A673 (cell line): ENCODE measurements at regions not wholly inside any gene's neighbourhood (a gene's known extent, or its start where the extent isn't known, plus 50 kb on each side); places are given as distances from the start of the nearest gene placed in this dataset.

Experiments used
- BruUV-seq: library from RNA; stranded (reverse); fragments of 400-500 nt; replicated peaks from 2 replicates; lab custom pipeline; 2021; lab: Mats Ljungman, UMichigan
- CTCF ChIA-PET: fragments of 300-600 bp; sonication (Branson Sonifier 250); formaldehyde crosslinking; loops from one replicate; lab custom pipeline; 2022; ENCODE audit warnings: antibody characterized with exemption; lab: Charles Lee
- POLR2A ChIA-PET: fragments of 300-600 bp; sonication (Branson Sonifier 250); formaldehyde crosslinking; loops from one replicate; lab custom pipeline; 2022; ENCODE audit warnings: antibody characterized with exemption; ENCODE audit not compliant: low non-redundant PET; lab: Charles Lee
- DNase-seq: peaks from one replicate; pipeline ENCODE4 v3.0.0-alpha.2; 2015; ENCODE audit warnings: low spot score
- H3K27ac ChIP-seq: fragments of 200-600 bp; sonication (generic); 2 replicates; pipeline ENCODE4 v1.5.1; 2016; ENCODE audit warnings: mixed run types, low read depth, mild to moderate bottlenecking, mixed read lengths, antibody characterized with exemption, low read length; ENCODE audit not compliant: poor library complexity, severe bottlenecking
- H3K27me3 ChIP-seq: fragments of 200-600 bp; sonication (generic); replicated peaks from 2 replicates; pipeline ENCODE4 v1.6.1; 2017; ENCODE audit warnings: mixed run types, low read depth, mild to moderate bottlenecking, mixed read lengths, antibody characterized with exemption, low read length; ENCODE audit not compliant: insufficient read depth, poor library complexity
- H3K36me3 ChIP-seq: fragments of 200-600 bp; sonication (generic); 2 replicates; pipeline ENCODE4 v1.6.1; 2016; ENCODE audit warnings: mixed run types, mild to moderate bottlenecking, mixed read lengths, antibody characterized with exemption, low read length; ENCODE audit not compliant: insufficient read depth, poor library complexity, severe bottlenecking
- H3K4me1 ChIP-seq: fragments of 200-600 bp; sonication (generic); 2 replicates; pipeline ENCODE4 v1.6.1; 2017; ENCODE audit warnings: mixed run types, mild to moderate bottlenecking, mixed read lengths, antibody characterized with exemption, low read length; ENCODE audit not compliant: insufficient read depth, poor library complexity, severe bottlenecking
- H3K4me3 ChIP-seq: fragments of 200-600 bp; sonication (generic); 2 replicates; pipeline ENCODE4 v1.5.1; 2016; ENCODE audit warnings: low read depth, mixed run types, mild to moderate bottlenecking, mixed read lengths, low read length; ENCODE audit not compliant: poor library complexity, severe bottlenecking
- H3K9me3 ChIP-seq: fragments of 200-600 bp; sonication (generic); 2 replicates; pipeline ENCODE4 v1.6.1; 2016; ENCODE audit warnings: mixed run types, low read depth, mild to moderate bottlenecking, mixed read lengths, antibody characterized with exemption, low read length; ENCODE audit not compliant: poor library complexity, severe bottlenecking
- EZH2 ChIP-seq: fragments of 200-600 bp; sonication (generic); IDR thresholded peaks from 2 replicates; pipeline ENCODE4 v1.6.1; 2017; ENCODE audit warnings: borderline replicate concordance, low read depth, mild to moderate bottlenecking, mixed read lengths, antibody characterized with exemption, low read length; ENCODE audit not compliant: poor library complexity, severe bottlenecking
- intact Hi-C: fragments of 100-400 bp; cut with micrococcal nuclease; formaldehyde crosslinking; loops from one replicate; pipeline ENCODE4 v1.10.0; 2022; ENCODE audit not compliant: unreplicated experiment
- TF ChIP-seq, protein P1 (sequence below): fragments of 300-800, 200-600 bp; sonication (generic); conservative IDR thresholded peaks from 2 replicates; pipeline ENCODE4 v1.5.1; 2017; ENCODE audit warnings: low read depth, mild to moderate bottlenecking, antibody characterized with exemption, low read length, moderate library complexity, mixed read lengths

DNA sequence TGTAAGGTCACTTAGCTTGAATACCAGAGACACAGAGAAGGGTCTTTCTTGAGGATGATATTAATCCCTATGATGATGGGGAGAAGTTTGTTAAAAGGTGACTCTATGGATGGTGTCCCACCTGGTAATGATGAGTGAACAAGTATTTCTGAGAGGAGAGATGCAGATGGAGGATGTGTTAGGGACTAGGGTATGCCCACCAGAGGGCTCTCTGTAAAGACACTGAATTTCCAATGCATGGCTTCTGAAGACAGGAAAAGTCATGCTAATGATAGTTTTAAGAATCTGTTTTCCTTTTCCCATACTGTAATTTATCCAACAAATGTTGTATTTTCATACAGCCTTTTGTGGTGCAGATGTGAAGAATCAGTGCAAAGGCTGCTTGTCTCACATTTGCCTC is 1250.9 kb upstream of the CELF2 start:
- no peak for TF ChIP-seq EZH2
- TF ChIP-seq, protein P1, sequence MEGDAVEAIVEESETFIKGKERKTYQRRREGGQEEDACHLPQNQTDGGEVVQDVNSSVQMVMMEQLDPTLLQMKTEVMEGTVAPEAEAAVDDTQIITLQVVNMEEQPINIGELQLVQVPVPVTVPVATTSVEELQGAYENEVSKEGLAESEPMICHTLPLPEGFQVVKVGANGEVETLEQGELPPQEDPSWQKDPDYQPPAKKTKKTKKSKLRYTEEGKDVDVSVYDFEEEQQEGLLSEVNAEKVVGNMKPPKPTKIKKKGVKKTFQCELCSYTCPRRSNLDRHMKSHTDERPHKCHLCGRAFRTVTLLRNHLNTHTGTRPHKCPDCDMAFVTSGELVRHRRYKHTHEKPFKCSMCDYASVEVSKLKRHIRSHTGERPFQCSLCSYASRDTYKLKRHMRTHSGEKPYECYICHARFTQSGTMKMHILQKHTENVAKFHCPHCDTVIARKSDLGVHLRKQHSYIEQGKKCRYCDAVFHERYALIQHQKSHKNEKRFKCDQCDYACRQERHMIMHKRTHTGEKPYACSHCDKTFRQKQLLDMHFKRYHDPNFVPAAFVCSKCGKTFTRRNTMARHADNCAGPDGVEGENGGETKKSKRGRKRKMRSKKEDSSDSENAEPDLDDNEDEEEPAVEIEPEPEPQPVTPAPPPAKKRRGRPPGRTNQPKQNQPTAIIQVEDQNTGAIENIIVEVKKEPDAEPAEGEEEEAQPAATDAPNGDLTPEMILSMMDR = no peak
- H3K27me3 ChIP-seq = no peaks in the 10 kb centered on the region
- ChIA-PET POLR2A (no interaction called here), CTCF (no interaction called here)
- H3K4me1 ChIP-seq = no peaks in the 10 kb centered on the region
- no peaks in the 10 kb centered on the region for H3K36me3 ChIP-seq
- intact Hi-C loops = no loop called here
- no peak for DNase-seq
- no peak overlapping the region for H3K4me3 ChIP-seq
- BruUV-seq = no TSS peak
- no peak overlapping the region for H3K27ac ChIP-seq
- no peaks in the 10 kb centered on the region for H3K9me3 ChIP-seq

DNA sequence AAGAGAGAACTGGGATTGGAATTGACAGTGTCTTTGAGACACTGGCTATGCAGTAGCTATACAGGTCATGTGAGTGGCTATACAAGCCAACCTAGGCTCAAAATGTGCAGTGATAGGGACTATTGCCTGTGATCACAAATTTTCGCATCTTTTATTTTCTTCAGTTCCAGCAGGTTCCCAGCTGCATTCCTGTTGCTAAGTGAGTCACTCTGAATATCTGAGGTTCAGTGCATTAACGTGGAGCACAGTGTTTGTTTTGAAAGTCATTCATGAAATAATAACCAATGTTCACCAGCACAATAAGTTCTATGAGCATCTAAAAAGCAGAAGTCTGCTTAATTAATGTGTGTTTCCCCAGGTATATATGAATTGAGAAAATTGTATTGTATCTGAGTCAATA is 1236.0 kb upstream of the CELF2 start:
- H3K27ac ChIP-seq = no peak overlapping the region
- H3K36me3 ChIP-seq = no peaks in the 10 kb centered on the region
- no peak for TF ChIP-seq EZH2
- H3K27me3 ChIP-seq = no peaks in the 10 kb centered on the region
- BruUV-seq = no TSS peak
- intact Hi-C loops = no loop called here
- ChIA-PET CTCF (no interaction called here), POLR2A (no interaction called here)
- peaks cover 4% of the 10 kb centered on the region for H3K9me3 ChIP-seq
- H3K4me1 ChIP-seq = no peaks in the 10 kb centered on the region
- no peak overlapping the region for H3K4me3 ChIP-seq
- no peak for DNase-seq

DNA sequence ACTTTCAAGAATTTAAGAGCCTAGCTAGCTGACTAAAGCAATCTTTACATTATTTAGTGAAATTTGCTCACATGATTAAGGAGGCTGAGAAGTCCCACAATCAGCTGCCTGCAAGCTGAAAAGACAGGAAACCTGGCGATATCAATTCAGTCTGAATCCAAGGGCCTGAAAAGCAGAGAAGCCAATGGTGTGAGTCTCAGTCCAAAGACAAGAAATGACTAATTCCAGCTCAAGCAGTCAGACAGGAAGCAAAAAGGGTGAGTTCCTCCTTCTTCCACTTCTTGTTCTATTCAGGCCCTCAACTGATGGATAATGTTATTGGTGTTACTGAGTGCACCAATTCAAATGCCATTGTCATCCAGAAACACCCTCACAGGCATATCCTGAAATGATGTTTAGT is 1231.6 kb upstream of the CELF2 start:
- CTCF ChIA-PET = no interaction called here

DNA sequence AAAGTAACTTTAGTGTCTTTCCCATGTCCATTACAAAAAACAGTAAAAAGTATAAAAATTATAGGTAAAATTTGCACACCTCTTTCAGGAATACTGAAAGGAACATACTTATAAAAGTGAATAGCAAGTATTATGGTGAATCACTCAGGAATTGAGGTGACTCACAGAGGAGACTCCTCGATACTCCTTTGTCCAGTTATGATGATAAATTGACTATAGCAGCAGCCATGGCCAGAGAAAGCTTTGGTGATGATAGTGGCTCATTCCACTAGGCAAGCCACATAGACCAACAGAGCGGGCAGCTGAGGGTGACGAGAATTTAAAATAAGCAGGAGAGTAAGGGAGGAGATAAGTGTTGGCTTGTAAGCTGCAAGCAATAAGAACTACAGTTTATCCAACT is 1231.1 kb upstream of the CELF2 start:
- no peak overlapping the region for H3K27ac ChIP-seq
- no peak for TF ChIP-seq EZH2
- TF ChIP-seq, protein P1 = no peak
- peaks cover 4% of the 10 kb centered on the region for H3K9me3 ChIP-seq
- H3K4me1 ChIP-seq = no peaks in the 10 kb centered on the region
- H3K36me3 ChIP-seq = no peaks in the 10 kb centered on the region
- H3K4me3 ChIP-seq = no peak overlapping the region
- ChIA-PET CTCF (no interaction called here), POLR2A (no interaction called here)
- intact Hi-C loops = no loop called here
- H3K27me3 ChIP-seq = no peaks in the 10 kb centered on the region
- DNase-seq = no peak
- no TSS peak for BruUV-seq

More for the DNA sequence above, 1231.6 kb upstream of the CELF2 start:
- Histone ChIP-seq H3K9me3 (peaks cover 4% of the 10 kb centered on the region), H3K4me1 (no peaks in the 10 kb centered on the region), H3K4me3 (no peak overlapping the region), H3K27me3 (no peaks in the 10 kb centered on the region), H3K27ac (no peak overlapping the region), H3K36me3 (no peaks in the 10 kb centered on the region)
- POLR2A ChIA-PET = no interaction called here
- DNase-seq = no peak
- no TSS peak for BruUV-seq
- intact Hi-C loops = no loop called here
- TF ChIP-seq, protein P1 = no peak
- TF ChIP-seq EZH2 = no peak
